ENCODE measurements at regions not wholly inside any gene's neighbourhood (a gene's known extent, or its start where the extent isn't known, plus 50 kb on each side); places are given as distances from the start of the nearest gene placed in this dataset.
"Not testable (repeated sequence)": the region's sequence is repeated elsewhere in the genome, so short reads cannot be mapped to it uniquely, and the experiment has no call there.

DNA sequence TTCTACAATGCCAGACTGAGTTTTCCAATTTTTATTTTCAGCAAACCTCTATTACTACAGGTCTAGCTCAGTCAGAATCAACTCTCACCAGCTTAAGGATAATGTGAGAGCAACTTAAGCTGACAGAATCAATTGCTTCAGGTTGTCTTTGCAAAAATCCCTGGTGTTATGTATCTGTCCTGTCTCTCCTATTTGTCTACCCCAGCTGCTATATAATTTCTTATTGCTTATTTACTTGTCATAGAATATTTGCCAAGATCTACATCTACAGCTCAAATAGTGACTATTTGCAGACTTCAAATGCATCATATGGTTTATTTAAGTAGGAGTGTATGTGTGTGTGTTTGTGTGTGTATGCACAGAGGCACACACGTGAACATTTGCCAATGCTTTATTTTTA, 54.1 kb downstream of the FOXG1 start:
- no peak for DNase-seq (ENCODE audit: low spot score)

DNA sequence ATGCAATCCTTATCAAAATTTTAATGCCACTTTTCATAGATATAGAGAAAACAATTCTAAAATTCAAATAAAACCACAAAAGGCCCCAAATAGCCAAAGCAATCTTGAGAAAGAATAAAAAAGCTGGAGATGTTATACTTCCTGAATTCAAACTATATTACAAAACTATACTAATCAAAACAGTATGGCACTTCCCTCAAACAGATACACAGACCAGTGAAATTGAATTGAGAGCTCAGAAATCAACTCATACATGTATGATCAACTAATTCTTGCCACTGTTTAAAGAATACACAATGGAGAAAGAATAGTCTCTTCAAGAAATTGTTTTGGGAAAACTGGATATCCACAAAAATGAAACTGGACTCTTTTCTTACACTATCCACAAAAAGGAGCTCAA, 55.4 kb downstream of the FOXG1 start:
- no peak for DNase-seq (ENCODE audit: low spot score)

DNA sequence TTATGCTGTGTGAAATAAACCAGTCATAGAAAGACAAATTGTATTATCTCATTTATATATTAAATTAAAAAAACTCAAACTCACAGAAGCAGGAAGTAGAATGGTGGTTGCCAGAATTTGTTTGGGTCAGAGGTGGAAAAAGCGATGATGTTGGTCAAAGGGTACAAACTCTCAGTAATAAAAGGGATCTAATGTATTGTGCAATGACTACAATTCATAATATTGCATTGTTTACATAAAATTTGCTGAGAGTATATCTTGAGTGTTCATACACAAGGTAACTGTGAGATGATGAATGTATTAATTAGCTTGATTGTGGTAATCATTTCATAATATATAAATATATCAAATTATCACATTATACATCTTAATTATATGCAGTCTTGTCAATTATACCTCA, 56.7 kb downstream of the FOXG1 start:
- no peak for DNase-seq (ENCODE audit: low spot score)

DNA sequence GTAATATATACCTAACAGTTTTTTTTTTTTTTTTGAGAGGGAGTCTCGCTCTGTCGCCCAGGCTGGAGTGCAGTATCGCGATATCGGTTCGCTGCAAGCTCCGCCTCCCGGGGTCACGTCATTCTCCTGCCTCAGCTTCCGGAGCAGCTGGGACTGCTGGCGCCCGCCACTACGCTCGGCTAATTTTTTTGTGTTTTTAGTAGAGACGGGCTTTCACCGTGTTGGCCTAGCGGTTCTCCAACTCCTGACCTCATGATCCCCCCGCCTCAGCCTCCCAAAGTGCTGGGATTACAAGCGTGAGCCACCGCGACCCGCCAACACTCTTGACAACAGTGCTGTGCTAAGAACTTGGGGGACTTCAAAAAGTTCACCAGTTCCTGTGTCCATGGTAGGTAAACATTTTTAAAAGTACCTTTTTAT, 63.5 kb downstream of the FOXG1 start:
- DNase-seq (ENCODE audit: low spot score) = no peak

DNA sequence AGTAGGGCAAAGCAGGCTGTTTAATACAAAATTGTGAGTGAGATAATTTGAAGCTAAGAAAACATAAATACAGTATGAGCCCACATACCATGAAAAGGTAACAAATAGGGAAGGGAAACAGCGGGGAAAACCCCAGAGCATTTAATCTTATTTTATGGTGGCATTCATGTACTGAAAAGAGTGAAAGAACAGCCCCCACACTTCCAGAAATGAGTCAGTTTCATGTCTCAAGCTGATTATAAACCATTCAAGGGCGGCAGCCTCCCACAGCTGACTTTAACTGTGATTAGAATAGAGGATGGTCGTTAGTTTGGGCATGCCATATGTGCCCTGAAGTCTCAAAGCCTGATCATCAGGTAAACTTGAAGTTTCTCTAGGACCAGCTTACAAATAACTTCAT, 64.5 kb downstream of the FOXG1 start:
- DNase-seq (ENCODE audit: low spot score) = no peak

DNA sequence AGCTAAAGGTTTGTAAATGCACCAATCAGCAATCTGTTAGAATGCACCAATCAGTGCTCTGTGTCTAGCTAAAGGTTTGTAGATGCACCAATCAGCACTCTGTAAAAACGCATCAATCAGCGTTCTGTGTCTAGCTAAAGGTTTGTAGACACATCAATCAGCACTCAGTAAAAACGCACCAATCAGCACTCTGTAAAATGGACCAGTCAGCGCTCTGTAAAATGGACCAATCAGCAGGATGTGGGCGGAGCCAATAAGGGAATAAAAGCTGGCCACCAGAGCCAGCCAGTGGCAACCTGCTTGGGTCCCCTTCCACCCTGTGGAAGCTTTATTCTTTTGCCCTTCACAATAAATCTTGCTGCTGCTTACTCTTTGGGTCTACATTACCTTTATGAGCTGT, 76.0 kb downstream of the FOXG1 start:
- DNase-seq (ENCODE audit: low spot score) = not testable (repeated sequence)

DNA sequence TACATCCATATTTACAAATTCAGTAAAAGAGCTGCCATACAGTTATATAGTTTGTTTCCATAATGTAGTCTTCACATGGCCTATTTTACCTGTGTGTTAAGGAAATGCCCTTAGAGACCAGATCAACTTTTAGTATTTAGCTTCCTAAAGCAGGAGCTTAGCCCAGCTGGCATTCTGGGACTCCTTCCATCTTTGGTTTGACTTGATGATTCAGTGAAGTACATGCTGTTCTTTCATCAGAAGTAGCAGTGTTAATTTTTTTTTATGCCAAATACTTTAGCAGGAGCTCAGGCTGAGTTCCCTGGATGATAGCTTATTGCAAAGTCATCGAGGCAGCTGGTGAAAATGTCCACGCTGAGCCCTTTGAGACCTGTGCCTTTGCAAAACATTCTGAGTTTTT, 101.0 kb downstream of the FOXG1 start:
- no peak for DNase-seq (ENCODE audit: low spot score)

DNA sequence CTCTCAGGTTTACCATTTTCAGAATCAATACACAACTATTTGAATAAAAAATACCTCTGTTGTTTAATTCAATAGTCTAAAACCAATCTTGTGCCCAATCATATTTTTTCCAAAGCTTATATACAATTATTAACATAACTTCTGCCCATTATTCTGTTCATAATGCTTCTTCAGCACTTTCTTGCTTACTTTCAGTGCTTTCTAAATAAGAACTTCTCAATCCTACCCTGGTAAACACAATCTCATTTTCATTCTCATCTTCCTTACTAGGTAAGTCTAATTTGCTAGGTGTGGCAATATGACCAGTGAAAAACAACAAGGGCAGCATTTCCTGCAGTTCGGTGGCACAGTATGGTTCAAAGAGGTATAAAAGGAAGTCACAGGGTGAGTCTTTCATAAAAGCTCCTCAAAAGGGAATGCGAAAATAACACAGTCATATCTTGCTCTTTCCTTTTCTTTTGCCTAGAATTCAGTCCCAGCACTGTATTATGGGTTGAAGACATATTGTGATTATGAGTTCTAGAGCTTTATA, 103.5 kb downstream of the FOXG1 start:
- no peak for DNase-seq (ENCODE audit: low spot score)

DNA sequence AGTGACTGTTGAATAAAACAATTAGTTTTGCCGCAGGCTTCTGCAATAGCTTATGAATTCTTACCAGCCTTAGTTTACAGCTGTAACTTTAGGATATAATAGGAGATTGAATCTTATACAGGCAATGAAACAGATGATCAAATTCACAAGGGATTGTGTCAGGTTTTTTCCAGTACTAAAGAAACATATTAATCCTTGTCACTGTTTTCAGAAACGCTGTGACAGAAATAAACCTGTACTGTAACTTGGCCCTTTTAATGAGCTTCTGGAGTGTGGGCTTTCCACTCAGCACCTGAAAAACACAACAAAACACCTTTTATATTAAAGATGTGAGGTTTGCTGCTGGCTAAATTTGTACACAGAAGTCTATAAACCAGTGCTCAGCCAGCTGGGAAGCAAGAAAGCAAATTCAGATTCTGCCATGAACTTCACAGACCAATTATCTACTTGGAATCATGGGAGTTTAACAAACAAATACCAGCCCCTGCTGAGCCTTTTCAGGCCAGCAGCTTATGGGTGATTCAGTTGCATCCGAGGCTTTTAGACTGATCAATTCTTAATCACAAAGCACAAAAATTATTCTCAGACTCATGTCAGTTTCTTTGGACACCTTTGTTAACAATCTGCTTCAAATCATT, 109.5 kb downstream of the FOXG1 start:
- no peak for DNase-seq (ENCODE audit: low spot score)

DNA sequence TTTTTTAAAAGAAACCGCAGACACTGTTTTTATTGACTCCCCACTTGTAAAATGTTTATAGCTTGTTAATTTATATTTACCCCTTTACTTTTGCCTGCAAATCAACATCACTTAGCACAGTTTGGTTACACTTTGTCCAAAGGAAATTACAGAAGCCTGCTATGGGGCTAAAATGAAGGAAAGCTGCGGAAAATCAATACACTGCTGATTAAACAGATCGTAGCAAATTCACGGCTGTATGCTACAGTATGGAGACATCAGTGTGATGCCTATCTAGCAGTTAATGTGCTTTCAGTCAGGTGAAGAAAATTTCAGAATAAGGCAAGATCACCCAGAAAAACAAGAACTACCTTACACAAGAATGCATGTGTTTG, 110.0 kb downstream of the FOXG1 start:
- DNase-seq (ENCODE audit: low spot score) = no peak

DNA sequence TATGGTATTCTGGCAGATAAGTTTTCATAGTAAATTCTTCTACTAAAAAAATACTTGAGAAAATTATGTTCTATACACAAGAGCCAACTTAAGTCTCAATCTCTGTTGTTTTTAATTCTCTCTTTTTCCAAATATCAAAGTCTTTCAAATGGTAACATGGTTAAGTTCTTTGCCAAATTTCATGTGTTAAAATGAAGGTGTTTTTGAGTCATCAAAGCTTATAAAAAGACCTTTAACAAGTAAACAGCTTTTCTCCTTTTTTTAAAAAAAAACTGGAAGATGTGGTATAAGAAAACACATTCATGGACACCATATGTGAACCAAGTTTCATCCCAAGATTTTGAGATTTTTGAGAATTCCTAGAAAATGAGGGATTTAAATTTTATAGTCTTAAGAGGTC, 111.3 kb downstream of the FOXG1 start:
- no peak for DNase-seq (ENCODE audit: low spot score)

DNA sequence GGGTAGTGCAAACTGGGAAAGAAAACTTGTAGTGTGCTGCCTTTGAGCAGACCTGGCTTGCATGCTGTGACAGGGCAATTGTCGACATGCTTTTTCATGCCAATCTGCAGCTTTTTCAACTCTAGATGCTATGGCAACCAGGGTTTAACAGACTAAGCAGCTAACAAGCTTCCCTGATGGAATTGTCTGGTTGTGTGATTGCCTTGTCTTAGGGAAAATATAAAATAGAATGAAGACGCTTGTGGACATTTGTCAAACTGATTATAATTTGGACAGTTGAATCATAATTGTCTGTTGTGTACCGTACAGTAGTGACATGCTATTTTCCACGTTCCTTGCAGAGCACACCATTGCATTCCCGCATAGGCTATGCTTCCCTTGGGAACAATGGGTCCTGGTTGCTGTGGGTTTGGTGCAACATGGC, 113.0 kb downstream of the FOXG1 start:
- DNase-seq (ENCODE audit: low spot score) = no peak

DNA sequence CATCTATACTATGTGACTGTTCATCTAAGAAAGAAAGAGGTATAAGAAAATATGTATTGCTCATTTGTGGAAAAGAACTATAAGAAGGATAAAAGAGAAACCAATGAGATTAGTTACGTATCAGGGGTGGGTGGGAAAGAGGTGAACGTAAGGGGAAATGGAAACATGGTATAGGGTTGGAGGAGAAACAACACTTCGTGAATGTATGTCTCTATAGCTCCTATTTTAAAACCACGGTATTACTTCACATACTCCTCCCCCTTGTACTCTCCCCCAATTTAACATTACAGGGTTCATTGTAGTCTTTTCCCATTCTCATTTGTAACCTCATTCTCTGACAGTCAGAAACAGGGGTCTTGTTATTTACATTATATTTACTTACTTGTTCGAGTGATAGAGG, 120.4 kb downstream of the FOXG1 start:
- no peak for DNase-seq (ENCODE audit: low spot score)

DNA sequence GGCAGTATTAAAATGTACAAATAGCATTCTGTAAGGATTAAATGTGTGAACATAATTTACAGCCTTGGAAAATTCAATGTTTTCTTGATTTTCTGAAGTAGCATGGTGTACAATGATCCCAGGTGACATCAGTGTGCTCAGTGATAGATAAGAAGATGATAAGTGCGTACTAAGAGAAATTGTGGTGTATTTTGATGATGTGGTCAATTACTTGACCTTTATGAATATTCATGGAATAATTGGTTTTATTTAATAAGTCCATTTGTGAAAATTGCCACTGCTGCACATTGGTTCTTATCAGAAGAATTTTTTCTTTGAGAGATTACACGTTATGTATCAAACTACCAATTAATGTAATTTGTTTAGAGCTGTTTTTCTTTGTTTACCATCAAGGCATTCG, 128.8 kb downstream of the FOXG1 start:
- no peak for DNase-seq (ENCODE audit: low spot score)

DNA sequence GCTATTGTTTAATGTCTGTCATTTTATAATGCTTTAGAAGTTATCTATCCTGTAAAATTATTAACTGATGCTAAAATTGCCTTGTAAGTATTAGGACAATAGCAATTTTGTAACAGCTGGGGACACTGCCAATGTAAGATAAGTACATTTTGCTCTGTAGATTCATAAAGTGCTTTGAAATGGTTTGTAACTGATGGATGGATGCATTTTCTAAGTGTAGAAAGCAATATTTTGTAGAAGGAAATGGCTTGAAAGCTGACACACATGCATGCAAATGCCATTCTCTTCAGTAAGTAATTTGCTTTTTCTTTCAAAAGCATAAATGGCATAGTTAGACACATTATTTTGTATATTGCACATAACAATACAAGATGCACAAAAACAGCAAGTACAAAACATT, 129.8 kb downstream of the FOXG1 start:
- no peak for DNase-seq (ENCODE audit: low spot score)

DNA sequence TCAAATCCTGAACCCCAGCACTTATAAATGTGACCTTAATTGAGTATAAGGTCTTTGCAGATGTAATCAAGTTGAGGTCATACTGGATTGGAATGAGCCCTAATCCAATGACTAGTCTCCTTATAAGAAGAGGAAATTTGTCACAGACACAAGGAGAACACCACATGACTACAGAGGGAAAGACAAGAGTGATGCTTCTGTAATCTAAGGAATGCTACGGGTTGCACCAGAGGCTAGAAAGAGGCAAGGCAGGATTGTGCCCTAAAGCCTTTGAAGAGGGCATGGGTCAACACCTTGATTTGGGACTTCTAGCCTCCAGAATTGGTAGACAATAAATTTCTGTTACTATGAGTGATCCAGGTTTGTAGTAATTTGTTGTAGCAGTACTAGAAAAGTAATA, 135.0 kb downstream of the FOXG1 start:
- DNase-seq (ENCODE audit: low spot score) = no peak

DNA sequence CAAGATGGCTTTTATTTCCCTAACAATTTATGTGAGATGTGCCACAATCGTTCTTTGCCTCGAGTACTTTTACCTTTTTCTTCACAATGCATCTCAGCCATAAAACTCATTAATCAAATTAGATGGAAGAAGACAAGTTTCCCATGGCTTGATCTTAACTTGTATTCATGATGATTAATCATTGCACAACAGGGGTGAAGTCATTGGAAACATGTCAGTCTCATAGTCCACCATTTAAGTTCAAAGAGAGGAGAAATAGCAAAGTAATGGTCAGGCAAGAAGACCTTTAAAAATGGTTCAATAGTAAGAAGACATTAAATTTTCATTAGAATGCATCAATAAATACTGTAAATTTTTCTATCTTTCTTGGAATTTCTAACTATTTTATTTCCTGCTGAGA, 136.3 kb downstream of the FOXG1 start:
- no peak for DNase-seq (ENCODE audit: low spot score)

DNA sequence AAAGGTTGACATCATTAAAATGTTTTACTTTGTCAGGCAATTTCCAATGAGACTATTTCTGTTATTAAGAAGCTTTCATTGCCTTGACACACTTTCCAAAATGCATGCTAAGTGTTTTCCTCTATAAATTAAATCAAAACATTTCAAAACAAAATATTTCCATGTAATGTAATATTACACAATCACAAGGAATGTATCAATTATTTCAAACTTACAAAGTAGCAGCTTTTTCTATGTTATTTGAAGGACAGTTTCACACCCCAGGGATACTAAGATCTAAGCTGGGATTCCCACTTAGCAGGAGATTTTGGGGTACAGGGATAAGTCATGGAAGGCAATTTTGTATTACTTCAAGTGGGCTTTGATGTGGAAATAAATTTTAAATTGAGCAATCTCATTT, 144.9 kb downstream of the FOXG1 start:
- no peak for DNase-seq (ENCODE audit: low spot score)

DNA sequence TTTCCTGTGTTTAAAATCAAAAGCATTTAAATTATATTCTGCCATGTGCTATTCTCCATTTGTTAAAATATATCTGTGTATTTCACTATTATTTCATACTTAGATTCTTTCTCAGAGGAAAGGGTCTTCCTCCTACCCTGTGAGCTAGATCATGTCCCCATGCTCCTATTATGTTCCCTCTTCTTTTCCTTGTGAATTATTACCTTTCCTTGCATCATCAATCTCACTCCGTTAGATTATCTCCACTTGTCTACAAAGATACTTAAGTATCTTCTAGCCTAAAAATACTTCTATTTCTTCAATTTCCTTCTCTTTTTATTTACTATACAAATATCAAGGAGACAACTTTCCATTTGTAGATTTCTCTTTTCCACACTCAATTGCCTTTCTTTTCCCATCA, 146.5 kb downstream of the FOXG1 start:
- DNase-seq (ENCODE audit: low spot score) = no peak

DNA sequence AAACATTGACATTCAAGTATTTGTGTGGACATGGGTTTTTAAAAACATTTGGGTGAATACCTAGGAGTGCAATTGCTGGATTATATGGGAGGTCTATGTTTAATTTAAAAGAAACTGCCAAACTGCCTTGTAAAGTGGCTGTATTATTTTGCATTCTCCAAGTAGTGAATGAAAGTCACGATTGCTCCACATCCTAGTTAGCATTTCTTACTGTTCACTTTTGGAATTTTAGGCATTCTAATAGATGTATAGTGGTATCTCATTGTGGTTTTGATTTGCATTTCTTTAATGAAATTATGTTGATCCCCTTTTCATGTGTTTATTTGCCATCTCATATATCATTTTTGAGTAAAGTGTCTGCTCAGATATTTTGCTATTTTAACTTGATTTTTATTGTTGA, 159.5 kb downstream of the FOXG1 start:
- no peak for DNase-seq (ENCODE audit: low spot score)

DNA sequence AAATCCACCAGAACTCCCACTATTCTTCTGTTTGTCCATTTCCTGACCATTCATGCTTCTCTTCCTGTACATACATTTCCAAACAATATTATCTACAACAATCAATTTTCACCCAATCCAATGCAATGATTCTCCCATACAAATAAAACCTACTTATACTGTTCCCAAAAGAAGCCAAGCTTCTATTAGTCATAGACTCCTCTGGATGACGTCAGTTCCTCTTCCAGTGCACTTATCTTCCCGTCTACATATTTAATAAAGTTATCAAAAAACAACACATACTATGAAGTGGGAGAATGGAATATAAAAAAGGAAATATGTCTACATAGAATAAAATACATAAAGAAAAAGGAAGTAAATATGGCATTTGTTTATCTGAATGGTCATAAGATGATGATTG, 165.4 kb downstream of the FOXG1 start:
- no peak for DNase-seq (ENCODE audit: low spot score)

DNA sequence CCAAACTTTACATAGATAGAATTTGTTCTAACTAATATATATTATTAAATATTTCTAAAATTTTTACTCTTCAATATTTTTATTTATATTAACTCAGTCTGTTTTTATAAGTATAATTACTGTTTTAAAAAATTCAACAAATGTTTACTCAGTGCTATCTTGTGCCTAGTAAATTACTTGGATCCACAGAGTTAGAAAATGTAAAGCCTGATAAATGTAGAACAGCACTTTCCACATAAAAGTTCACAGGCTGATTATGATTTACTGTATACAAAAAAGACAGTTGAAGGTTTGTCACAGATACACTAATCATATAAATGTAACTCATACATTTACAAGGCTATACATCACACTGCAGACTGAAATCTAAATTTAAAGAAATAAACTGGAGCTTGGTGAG, 170.0 kb downstream of the FOXG1 start:
- DNase-seq (ENCODE audit: low spot score) = no peak

DNA sequence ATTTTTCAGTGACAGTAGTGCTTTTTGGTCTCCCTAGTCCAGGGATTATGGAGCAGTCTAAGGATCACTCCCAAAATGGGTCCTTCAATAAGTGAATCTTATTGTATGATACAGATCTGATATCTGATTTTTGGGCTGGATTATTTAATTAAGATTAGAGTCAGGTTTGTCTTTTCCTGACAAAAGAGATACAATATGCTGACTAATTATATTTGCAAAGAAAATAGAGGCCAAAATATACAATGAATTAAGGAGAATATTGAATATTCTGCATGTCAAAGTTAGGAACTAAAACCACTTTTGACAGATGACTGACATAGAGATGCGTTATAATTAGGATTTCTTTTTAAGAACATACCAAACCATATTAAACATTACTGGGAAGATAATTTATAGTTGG, 175.2 kb downstream of the FOXG1 start:
- DNase-seq (ENCODE audit: low spot score) = no peak

DNA sequence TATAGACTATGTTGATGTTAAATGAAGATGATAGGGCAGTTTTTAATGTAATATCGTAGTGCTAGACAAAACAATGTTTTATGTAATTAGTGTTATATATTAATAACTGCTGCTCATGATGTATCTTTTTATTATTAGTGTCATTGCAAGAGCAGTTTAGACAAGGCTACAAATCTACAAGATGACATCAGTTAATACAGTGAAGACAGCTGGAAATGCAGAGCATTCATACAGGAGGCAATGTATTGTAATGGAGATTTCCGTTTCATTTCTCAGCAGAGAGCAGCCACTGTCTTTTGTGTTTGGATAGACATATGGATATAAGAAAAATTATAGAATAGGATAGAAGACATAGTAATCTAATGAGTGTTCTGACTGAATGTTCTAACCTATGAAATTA, 178.0 kb downstream of the FOXG1 start:
- DNase-seq (ENCODE audit: low spot score) = no peak

DNA sequence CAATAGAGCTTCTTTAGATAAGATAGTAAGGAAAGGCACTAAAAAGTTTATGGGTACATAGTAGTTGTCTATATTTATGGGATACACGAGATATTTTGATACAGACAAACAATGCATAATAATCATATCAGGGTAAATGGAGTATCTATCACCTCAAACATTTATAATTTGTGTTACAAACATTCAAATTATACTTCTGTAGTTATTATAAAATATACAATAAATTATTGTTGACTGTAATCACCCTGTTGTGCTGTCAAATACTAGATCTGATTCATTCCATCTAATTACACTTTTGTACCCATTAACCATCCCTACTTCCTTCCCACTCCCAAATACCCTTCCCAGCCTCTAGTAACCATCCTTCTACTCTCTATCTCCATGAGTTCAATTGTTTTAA, 179.7 kb downstream of the FOXG1 start:
- no peak for DNase-seq (ENCODE audit: low spot score)
